ENCODE measurements at regions not wholly inside any gene's neighbourhood (a gene's known extent, or its start where the extent isn't known, plus 50 kb on each side); places are given as distances from the start of the nearest gene placed in this dataset.

DNA sequence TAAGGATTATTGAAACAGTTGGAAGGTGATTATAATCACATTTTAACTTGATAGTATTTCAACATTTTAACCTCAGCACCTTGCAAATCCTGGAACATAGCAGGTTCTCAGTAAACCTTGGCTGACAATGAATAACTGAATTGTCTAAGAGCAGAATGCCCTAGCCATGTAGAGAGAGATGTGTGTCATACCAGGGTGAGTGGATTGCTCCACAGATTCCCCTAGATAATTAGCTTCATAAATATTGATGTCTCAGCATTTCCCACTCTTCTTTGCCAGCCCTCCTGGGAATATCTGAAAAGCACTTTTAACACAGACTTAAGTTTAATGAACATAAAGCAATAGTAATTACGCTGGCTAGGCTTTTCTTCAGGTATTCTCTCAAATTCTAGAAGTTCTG lies 363.5 kb downstream of the MAN2A1 start:
- intact Hi-C loops (cut with micrococcal nuclease), result no loop called here
- TF ChIP-seq FOS (IDR thresholded peaks at IDR 0.05; ENCODE audit: low read depth, low read length) (no peak), MAFK (IDR thresholded peaks at IDR 0.05; ENCODE audit: low read depth, low read length) (peak; percentile 72)
- DNase-seq, result no peak
- H2BK15ac ChIP-seq (ENCODE audit: low read depth, low read length), result no peak overlapping the region
- CTCF ChIA-PET, result no interaction called here
- no peak overlapping the region for H2AK5ac ChIP-seq (ENCODE audit: low read depth, low read length)
- H3K79me1 ChIP-seq (ENCODE audit: low read depth in 1 of 2, low read length in 2 of 2), result no peaks in the 10 kb centered on the region
- H3K27ac ChIP-seq (ENCODE audit: insufficient read depth, low read length), result no peak overlapping the region
- H3K27me3 ChIP-seq (ENCODE audit: control insufficient read depth, insufficient read depth, low read length), result no peaks in the 10 kb centered on the region
- no peak overlapping the region for H3K56ac ChIP-seq (ENCODE audit: extremely low read depth, insufficient read depth, low read length)
- no peak overlapping the region for H3K18ac ChIP-seq (ENCODE audit: low read depth, low read length)
- H3K9me3 ChIP-seq (ENCODE audit: control insufficient read depth, insufficient read depth, low read length), result no peaks in the 10 kb centered on the region
- H2BK20ac ChIP-seq (ENCODE audit: low read depth, low read length), result no peak overlapping the region
- dilution Hi-C loops (cut with HindIII; ENCODE audit: low sequenced_read_pairs, unreplicated experiment), result no loop called here
- no peak overlapping the region for H4K91ac ChIP-seq (ENCODE audit: insufficient read depth, low read depth, low read length)
- H3K4me2 ChIP-seq (ENCODE audit: low read depth, low read length), result no peak overlapping the region
- no peak overlapping the region for H4K5ac ChIP-seq (ENCODE audit: low read depth, low read length)
- H2BK5ac ChIP-seq (ENCODE audit: low read depth, low read length, poor library complexity, severe bottlenecking), result no peak overlapping the region
- H2AK9ac ChIP-seq (replicated peaks; ENCODE audit: low read depth, low read length, poor library complexity), result no peak overlapping the region
- no TSS peak for BruUV-seq (replicated peaks)
- H2AFZ ChIP-seq (replicated peaks; ENCODE audit: low read length, poor library complexity), result no peak overlapping the region
- H3K4me1 ChIP-seq (ENCODE audit: control insufficient read depth, insufficient read depth, low read length), result no peaks in the 10 kb centered on the region
- no peaks in the 10 kb centered on the region for H3K9me1 ChIP-seq (ENCODE audit: insufficient read depth, low read length)
- POLR2A ChIA-PET (ENCODE audit: unreplicated experiment), result no interaction called here
- H3K14ac ChIP-seq (replicated peaks; ENCODE audit: low read depth, low read length), result no peak overlapping the region
- H3K36me3 ChIP-seq (ENCODE audit: control insufficient read depth, insufficient read depth, low read length), result no peaks in the 10 kb centered on the region
- H3K9ac ChIP-seq (ENCODE audit: low read depth, low read length), result no peak overlapping the region
- in situ Hi-C loops (cut with MboI; ENCODE audit: low sequenced_read_pairs), result no loop called here
- no CpG with 5 or more reads among the region's 1 CpG for WGBS, 2 experiments (ENCODE audit: extremely low coverage in 2 of 2, insufficient read length in 1 of 2)
- no peak overlapping the region for H3K23ac ChIP-seq (ENCODE audit: low read depth, low read length)
- H2BK120ac ChIP-seq (ENCODE audit: low read depth, low read length), result no peak overlapping the region
- H3K4ac ChIP-seq (ENCODE audit: low read depth, low read length), result no peak overlapping the region
- H4K20me1 ChIP-seq (ENCODE audit: insufficient read depth, low read length), result no peaks in the 10 kb centered on the region
- no peak for ATAC-seq (ENCODE audit: low read depth)
- no peak overlapping the region for H3K4me3 ChIP-seq (ENCODE audit: insufficient read depth, low read depth, low read length)
- H4K8ac ChIP-seq (ENCODE audit: low read depth in 2 of 2, low read length in 2 of 2), result no peak overlapping the region

All from IMR-90 (cell line).